Tibial nerve (tissue), 3 donors: ENCODE measurements at regions not wholly inside any gene's neighbourhood (a gene's known extent, or its start where the extent isn't known, plus 50 kb on each side); places are given as distances from the start of the nearest gene placed in this dataset.

ENCODE experiments used
- POLR2A ChIP-seq, 2 donors: fragments of 450-650 bp; IDR thresholded peaks; one replicate each; pipeline ENCODE4 v1.6.1; 2017; ENCODE audit warnings: antibody characterized with exemption in 2 of 2, mild to moderate bottlenecking in 2 of 2, moderate library complexity in 2 of 2
- TF ChIP-seq, protein P1 (sequence below), 5 experiments: fragments of 200-600 bp in 3 of 5; fragments of 450-650 bp in 2 of 5; sonication (generic) in 3 of 5; IDR thresholded peaks; one replicate each; pipeline ENCODE4 v1.5.1; 2016 to 2019; ENCODE audit warnings: antibody characterized with exemption in 5 of 5, mild to moderate bottlenecking in 3 of 5, moderate library complexity in 2 of 5

DNA sequence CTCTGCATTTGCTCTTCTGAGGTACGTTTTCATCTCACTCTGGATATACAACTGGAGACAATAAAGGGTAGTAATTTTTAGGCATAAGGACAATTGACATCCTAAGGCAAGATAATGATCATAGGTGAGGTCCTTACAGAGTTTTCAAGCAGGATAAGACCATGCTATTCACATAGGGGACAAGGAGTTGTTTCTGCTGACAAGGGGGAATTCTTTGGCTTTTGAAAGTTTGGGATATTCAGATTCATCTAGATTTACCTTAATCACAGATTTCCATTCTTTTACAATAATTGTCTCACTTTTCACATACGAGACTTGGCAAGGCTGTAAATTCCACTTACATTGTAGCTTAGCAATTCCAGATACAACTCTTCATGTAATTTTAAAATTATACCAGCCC, 256.2 kb downstream of the AASDHPPT start:
- TF ChIP-seq, protein P1, sequence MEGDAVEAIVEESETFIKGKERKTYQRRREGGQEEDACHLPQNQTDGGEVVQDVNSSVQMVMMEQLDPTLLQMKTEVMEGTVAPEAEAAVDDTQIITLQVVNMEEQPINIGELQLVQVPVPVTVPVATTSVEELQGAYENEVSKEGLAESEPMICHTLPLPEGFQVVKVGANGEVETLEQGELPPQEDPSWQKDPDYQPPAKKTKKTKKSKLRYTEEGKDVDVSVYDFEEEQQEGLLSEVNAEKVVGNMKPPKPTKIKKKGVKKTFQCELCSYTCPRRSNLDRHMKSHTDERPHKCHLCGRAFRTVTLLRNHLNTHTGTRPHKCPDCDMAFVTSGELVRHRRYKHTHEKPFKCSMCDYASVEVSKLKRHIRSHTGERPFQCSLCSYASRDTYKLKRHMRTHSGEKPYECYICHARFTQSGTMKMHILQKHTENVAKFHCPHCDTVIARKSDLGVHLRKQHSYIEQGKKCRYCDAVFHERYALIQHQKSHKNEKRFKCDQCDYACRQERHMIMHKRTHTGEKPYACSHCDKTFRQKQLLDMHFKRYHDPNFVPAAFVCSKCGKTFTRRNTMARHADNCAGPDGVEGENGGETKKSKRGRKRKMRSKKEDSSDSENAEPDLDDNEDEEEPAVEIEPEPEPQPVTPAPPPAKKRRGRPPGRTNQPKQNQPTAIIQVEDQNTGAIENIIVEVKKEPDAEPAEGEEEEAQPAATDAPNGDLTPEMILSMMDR (IDR thresholded peaks at IDR 0.05), result no peak
- no peak for TF ChIP-seq POLR2A (IDR thresholded peaks at IDR 0.05)
